ENCODE measurements at regions not wholly inside any gene's neighbourhood (a gene's known extent, or its start where the extent isn't known, plus 50 kb on each side); places are given as distances from the start of the nearest gene placed in this dataset.

GRCh38 chr5:6236858-6237481 lies 141.4 kb downstream of the MED10 start:
- 83 to 88% (median 85%) methylated on average over 8 of the region's 8 CpGs for WGBS, 3 donors
- Histone ChIP-seq H3K36me3 (ENCODE audit: control insufficient read depth in 3 of 3, insufficient read depth in 2 of 3, low read depth in 1 of 3, low read length in 3 of 3) (no peaks in the 10 kb centered on the region), H3K4me3 (ENCODE audit: low read depth in 1 of 3, low read length in 3 of 3) (no peak overlapping the region), H3K9me3 (ENCODE audit: control insufficient read depth in 2 of 2, insufficient read depth in 1 of 2, low read depth in 1 of 2, low read length in 1 of 2) (no peaks in the 10 kb centered on the region), H3K27me3 (ENCODE audit: control insufficient read depth in 3 of 3, insufficient read depth in 3 of 3, low read length in 3 of 3) (no peaks in the 10 kb centered on the region), H3K4me1 (ENCODE audit: control insufficient read depth in 3 of 3, insufficient read depth in 2 of 3, low read depth in 1 of 3, low read length in 2 of 3) (no peaks in the 10 kb centered on the region), H3K27ac (ENCODE audit: low read depth in 1 of 3, low read length in 2 of 3) (no peak overlapping the region)
- FAIRE-seq: no peak
- DNase-seq: no peak

GRCh38 chr5:6236170-6236793 lies 142.1 kb downstream of the MED10 start:
- 76 to 86% (median 86%) methylated on average over 2 of the region's 2 CpGs for WGBS, 3 donors
- FAIRE-seq: no peak
- Histone ChIP-seq H3K4me3 (ENCODE audit: low read depth in 1 of 3, low read length in 3 of 3) (no peak overlapping the region), H3K36me3 (ENCODE audit: control insufficient read depth in 3 of 3, insufficient read depth in 2 of 3, low read depth in 1 of 3, low read length in 3 of 3) (no peaks in the 10 kb centered on the region), H3K27me3 (ENCODE audit: control insufficient read depth in 3 of 3, insufficient read depth in 3 of 3, low read length in 3 of 3) (no peaks in the 10 kb centered on the region), H3K27ac (ENCODE audit: low read depth in 1 of 3, low read length in 2 of 3) (no peak overlapping the region), H3K4me1 (ENCODE audit: control insufficient read depth in 3 of 3, insufficient read depth in 2 of 3, low read depth in 1 of 3, low read length in 2 of 3) (no peaks in the 10 kb centered on the region), H3K9me3 (ENCODE audit: control insufficient read depth in 2 of 2, insufficient read depth in 1 of 2, low read depth in 1 of 2, low read length in 1 of 2) (no peaks in the 10 kb centered on the region)
- no peak for DNase-seq

- WGBS, 3 donors: 78 to 92% (median 88%) methylated on average over 3 of the region's 3 CpGs
- DNase-seq: no peak
- Histone ChIP-seq H3K9me3 (ENCODE audit: control insufficient read depth in 2 of 2, insufficient read depth in 1 of 2, low read depth in 1 of 2, low read length in 1 of 2) (no peaks in the 10 kb centered on the region), H3K4me1 (ENCODE audit: control insufficient read depth in 3 of 3, insufficient read depth in 2 of 3, low read depth in 1 of 3, low read length in 2 of 3) (no peaks in the 10 kb centered on the region), H3K36me3 (ENCODE audit: control insufficient read depth in 3 of 3, insufficient read depth in 2 of 3, low read depth in 1 of 3, low read length in 3 of 3) (no peaks in the 10 kb centered on the region), H3K4me3 (ENCODE audit: low read depth in 1 of 3, low read length in 3 of 3) (no peak overlapping the region), H3K27me3 (ENCODE audit: control insufficient read depth in 3 of 3, insufficient read depth in 3 of 3, low read length in 3 of 3) (no peaks in the 10 kb centered on the region), H3K27ac (ENCODE audit: low read depth in 1 of 3, low read length in 2 of 3) (no peak overlapping the region)
- no peak for FAIRE-seq
Measured at GRCh38 chr5:6235726-6236125, 142.6 kb downstream of the MED10 start.

GRCh38 chr5:6228257-6229250 lies 149.8 kb downstream of the MED10 start:
- Histone ChIP-seq H3K27me3 (ENCODE audit: control insufficient read depth in 3 of 3, insufficient read depth in 3 of 3, low read length in 3 of 3) (no peaks in the 10 kb centered on the region), H3K9me3 (ENCODE audit: control insufficient read depth in 2 of 2, insufficient read depth in 1 of 2, low read depth in 1 of 2, low read length in 1 of 2) (peaks cover 0 to 2% of the 10 kb centered on the region in 2 donors), H3K27ac (ENCODE audit: low read depth in 1 of 3, low read length in 2 of 3) (no peak overlapping the region), H3K36me3 (ENCODE audit: control insufficient read depth in 3 of 3, insufficient read depth in 2 of 3, low read depth in 1 of 3, low read length in 3 of 3) (no peaks in the 10 kb centered on the region), H3K4me3 (ENCODE audit: low read depth in 1 of 3, low read length in 3 of 3) (no peak overlapping the region), H3K4me1 (ENCODE audit: control insufficient read depth in 3 of 3, insufficient read depth in 2 of 3, low read depth in 1 of 3, low read length in 2 of 3) (no peaks in the 10 kb centered on the region)
- DNase-seq (no peak), FAIRE-seq (no peak)
- 56 to 76% (median 58%) methylated on average over 23 of the region's 23 CpGs for WGBS, 3 donors

GRCh38 chr5:6225121-6225607 lies 153.2 kb downstream of the MED10 start:
- Histone ChIP-seq H3K4me1 (ENCODE audit: control insufficient read depth in 3 of 3, insufficient read depth in 2 of 3, low read depth in 1 of 3, low read length in 2 of 3) (peaks cover 0 to 8% (median 0%) of the 10 kb centered on the region in 3 donors), H3K27me3 (ENCODE audit: control insufficient read depth in 3 of 3, insufficient read depth in 3 of 3, low read length in 3 of 3) (no peaks in the 10 kb centered on the region), H3K27ac (ENCODE audit: low read depth in 1 of 3, low read length in 2 of 3) (no peak overlapping the region), H3K4me3 (ENCODE audit: low read depth in 1 of 3, low read length in 3 of 3) (no peak overlapping the region), H3K36me3 (ENCODE audit: control insufficient read depth in 3 of 3, insufficient read depth in 2 of 3, low read depth in 1 of 3, low read length in 3 of 3) (no peaks in the 10 kb centered on the region), H3K9me3 (ENCODE audit: control insufficient read depth in 2 of 2, insufficient read depth in 1 of 2, low read depth in 1 of 2, low read length in 1 of 2) (peaks cover 0 to 14% of the 10 kb centered on the region in 2 donors)
- WGBS, 3 donors: 67 to 78% (median 71%) methylated on average over 7 of the region's 7 CpGs
- no peak for FAIRE-seq
- no peak for DNase-seq

- no peak overlapping the region for H3K27ac ChIP-seq (ENCODE audit: low read depth in 1 of 3, low read length in 2 of 3)
- no peak for DNase-seq
- FAIRE-seq: no peak
- H3K4me3 ChIP-seq (ENCODE audit: low read depth in 1 of 3, low read length in 3 of 3): no peak overlapping the region
- H3K9me3 ChIP-seq (ENCODE audit: control insufficient read depth in 2 of 2, insufficient read depth in 1 of 2, low read depth in 1 of 2, low read length in 1 of 2): peaks cover 0 to 14% of the 10 kb centered on the region in 2 donors
- H3K36me3 ChIP-seq (ENCODE audit: control insufficient read depth in 3 of 3, insufficient read depth in 2 of 3, low read depth in 1 of 3, low read length in 3 of 3): no peaks in the 10 kb centered on the region
- WGBS, 3 donors: 90 to 91% (median 90%) methylated on average over 5 of the region's 5 CpGs
- H3K27me3 ChIP-seq (ENCODE audit: control insufficient read depth in 3 of 3, insufficient read depth in 3 of 3, low read length in 3 of 3): no peaks in the 10 kb centered on the region
- peaks cover 0 to 10% (median 0%) of the 10 kb centered on the region in 3 donors for H3K4me1 ChIP-seq (ENCODE audit: control insufficient read depth in 3 of 3, insufficient read depth in 2 of 3, low read depth in 1 of 3, low read length in 2 of 3)
Measured at GRCh38 chr5:6224406-6224805, 153.9 kb downstream of the MED10 start.

- Histone ChIP-seq H3K27ac (ENCODE audit: low read depth in 1 of 3, low read length in 2 of 3) (no peak overlapping the region), H3K4me1 (ENCODE audit: control insufficient read depth in 3 of 3, insufficient read depth in 2 of 3, low read depth in 1 of 3, low read length in 2 of 3) (peaks cover 0 to 10% (median 0%) of the 10 kb centered on the region in 3 donors), H3K27me3 (ENCODE audit: control insufficient read depth in 3 of 3, insufficient read depth in 3 of 3, low read length in 3 of 3) (no peaks in the 10 kb centered on the region), H3K9me3 (ENCODE audit: control insufficient read depth in 2 of 2, insufficient read depth in 1 of 2, low read depth in 1 of 2, low read length in 1 of 2) (peaks cover 0 to 14% of the 10 kb centered on the region in 2 donors), H3K36me3 (ENCODE audit: control insufficient read depth in 3 of 3, insufficient read depth in 2 of 3, low read depth in 1 of 3, low read length in 3 of 3) (no peaks in the 10 kb centered on the region), H3K4me3 (ENCODE audit: low read depth in 1 of 3, low read length in 3 of 3) (no peak overlapping the region)
- 88 to 92% (median 88%) methylated on average over 2 of the region's 2 CpGs for WGBS, 3 donors
- FAIRE-seq (no peak), DNase-seq (no peak)
Measured at GRCh38 chr5:6222899-6223298, 155.4 kb downstream of the MED10 start.

- Histone ChIP-seq H3K9me3 (ENCODE audit: control insufficient read depth in 2 of 2, insufficient read depth in 1 of 2, low read depth in 1 of 2, low read length in 1 of 2) (peaks cover 0 to 14% of the 10 kb centered on the region in 2 donors), H3K4me3 (ENCODE audit: low read depth in 1 of 3, low read length in 3 of 3) (no peak overlapping the region), H3K4me1 (ENCODE audit: control insufficient read depth in 3 of 3, insufficient read depth in 2 of 3, low read depth in 1 of 3, low read length in 2 of 3) (peaks cover 0 to 10% (median 0%) of the 10 kb centered on the region in 3 donors), H3K27ac (ENCODE audit: low read depth in 1 of 3, low read length in 2 of 3) (no peak overlapping the region), H3K36me3 (ENCODE audit: control insufficient read depth in 3 of 3, insufficient read depth in 2 of 3, low read depth in 1 of 3, low read length in 3 of 3) (no peaks in the 10 kb centered on the region), H3K27me3 (ENCODE audit: control insufficient read depth in 3 of 3, insufficient read depth in 3 of 3, low read length in 3 of 3) (no peaks in the 10 kb centered on the region)
- FAIRE-seq (no peak), DNase-seq (no peak)
- WGBS, 3 donors: 66 to 72% (median 71%) methylated on average over 7 of the region's 7 CpGs
Measured at GRCh38 chr5:6222121-6222520, 156.2 kb downstream of the MED10 start.

Measured in small intestine (tissue), 7 donors.